ENCODE measurements at regions not wholly inside any gene's neighbourhood (a gene's known extent, or its start where the extent isn't known, plus 50 kb on each side); places are given as distances from the start of the nearest gene placed in this dataset.

GRCh38 chr12:31900271-31900670, 58.9 kb upstream of the RESF1 start:
- CTCF ChIA-PET: no interaction called here
- H3K27me3 Mint-ChIP-seq (ENCODE audit: low read depth): no peaks in the 10 kb centered on the region; the same call in 1 of the 2 replicates
- peaks cover 8% of the 10 kb centered on the region for H3K36me3 Mint-ChIP-seq
- POLR2A ChIA-PET: no interaction called here
- H3K4me1 Mint-ChIP-seq: peaks cover 31% of the 10 kb centered on the region
- H3K4me3 Mint-ChIP-seq: no peak overlapping the region
- no peak for ATAC-seq
- no peak for DNase-seq (ENCODE audit: low spot score)
- TF ChIP-seq ZNF219 (CRISPR knock-in tag; IDR thresholded peaks at IDR 0.05; ENCODE audit: borderline replicate concordance) (no peak), NR3C1 (CRISPR knock-in tag; conservative IDR thresholded peaks at IDR 0.05; ENCODE audit: low read depth) (no peak), ATF1 (CRISPR knock-in tag; IDR thresholded peaks at IDR 0.05) (no peak), NFYB (CRISPR knock-in tag; conservative IDR thresholded peaks at IDR 0.05; ENCODE audit: low read depth) (no peak)
- TF ChIP-seq, protein P1, sequence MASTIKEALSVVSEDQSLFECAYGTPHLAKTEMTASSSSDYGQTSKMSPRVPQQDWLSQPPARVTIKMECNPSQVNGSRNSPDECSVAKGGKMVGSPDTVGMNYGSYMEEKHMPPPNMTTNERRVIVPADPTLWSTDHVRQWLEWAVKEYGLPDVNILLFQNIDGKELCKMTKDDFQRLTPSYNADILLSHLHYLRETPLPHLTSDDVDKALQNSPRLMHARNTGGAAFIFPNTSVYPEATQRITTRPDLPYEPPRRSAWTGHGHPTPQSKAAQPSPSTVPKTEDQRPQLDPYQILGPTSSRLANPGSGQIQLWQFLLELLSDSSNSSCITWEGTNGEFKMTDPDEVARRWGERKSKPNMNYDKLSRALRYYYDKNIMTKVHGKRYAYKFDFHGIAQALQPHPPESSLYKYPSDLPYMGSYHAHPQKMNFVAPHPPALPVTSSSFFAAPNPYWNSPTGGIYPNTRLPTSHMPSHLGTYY (CRISPR knock-in tag; IDR thresholded peaks at IDR 0.05): no peak
- H3K9me3 Mint-ChIP-seq: peaks cover 10% of the 10 kb centered on the region
- H3K27ac Mint-ChIP-seq: no peak overlapping the region

GRCh38 chr12:31899109-31899508, 60.1 kb upstream of the RESF1 start:
- Mint-ChIP-seq H3K4me3 (no peak overlapping the region), H3K4me1 (peaks cover 31% of the 10 kb centered on the region), H3K27ac (no peak overlapping the region), H3K27me3 (ENCODE audit: low read depth) (peaks cover 3% of the 10 kb centered on the region; the same call in 1 of the 2 replicates), H3K36me3 (peaks cover 7% of the 10 kb centered on the region), H3K9me3 (peaks cover 8% of the 10 kb centered on the region)
- DNase-seq (ENCODE audit: low spot score) (no peak), ATAC-seq (no peak)
- ChIA-PET POLR2A (no interaction called here), CTCF (no interaction called here)
- TF ChIP-seq MYBL2 (CRISPR knock-in tag; IDR thresholded peaks at IDR 0.05) (no peak), ZNF232 (CRISPR knock-in tag; IDR thresholded peaks at IDR 0.05) (no peak), STAT6 (CRISPR knock-in tag; conservative IDR thresholded peaks at IDR 0.05; ENCODE audit: low read depth) (no peak), FOXJ3 (CRISPR knock-in tag; IDR thresholded peaks at IDR 0.05; ENCODE audit: borderline replicate concordance) (no peak), ZNF512 (CRISPR knock-in tag; IDR thresholded peaks at IDR 0.05; ENCODE audit: borderline replicate concordance) (no peak), RELA (CRISPR knock-in tag; IDR thresholded peaks at IDR 0.05; ENCODE audit: borderline replicate concordance) (no peak), KAT7 (CRISPR knock-in tag; IDR thresholded peaks at IDR 0.05; ENCODE audit: borderline replicate concordance) (no peak), E2F4 (CRISPR knock-in tag; IDR thresholded peaks at IDR 0.05; ENCODE audit: borderline replicate concordance, low read depth) (no peak), ZNF423 (CRISPR knock-in tag; IDR thresholded peaks at IDR 0.05) (no peak), ATF6 (CRISPR knock-in tag; IDR thresholded peaks at IDR 0.05) (no peak)
- TF ChIP-seq, protein P2, sequence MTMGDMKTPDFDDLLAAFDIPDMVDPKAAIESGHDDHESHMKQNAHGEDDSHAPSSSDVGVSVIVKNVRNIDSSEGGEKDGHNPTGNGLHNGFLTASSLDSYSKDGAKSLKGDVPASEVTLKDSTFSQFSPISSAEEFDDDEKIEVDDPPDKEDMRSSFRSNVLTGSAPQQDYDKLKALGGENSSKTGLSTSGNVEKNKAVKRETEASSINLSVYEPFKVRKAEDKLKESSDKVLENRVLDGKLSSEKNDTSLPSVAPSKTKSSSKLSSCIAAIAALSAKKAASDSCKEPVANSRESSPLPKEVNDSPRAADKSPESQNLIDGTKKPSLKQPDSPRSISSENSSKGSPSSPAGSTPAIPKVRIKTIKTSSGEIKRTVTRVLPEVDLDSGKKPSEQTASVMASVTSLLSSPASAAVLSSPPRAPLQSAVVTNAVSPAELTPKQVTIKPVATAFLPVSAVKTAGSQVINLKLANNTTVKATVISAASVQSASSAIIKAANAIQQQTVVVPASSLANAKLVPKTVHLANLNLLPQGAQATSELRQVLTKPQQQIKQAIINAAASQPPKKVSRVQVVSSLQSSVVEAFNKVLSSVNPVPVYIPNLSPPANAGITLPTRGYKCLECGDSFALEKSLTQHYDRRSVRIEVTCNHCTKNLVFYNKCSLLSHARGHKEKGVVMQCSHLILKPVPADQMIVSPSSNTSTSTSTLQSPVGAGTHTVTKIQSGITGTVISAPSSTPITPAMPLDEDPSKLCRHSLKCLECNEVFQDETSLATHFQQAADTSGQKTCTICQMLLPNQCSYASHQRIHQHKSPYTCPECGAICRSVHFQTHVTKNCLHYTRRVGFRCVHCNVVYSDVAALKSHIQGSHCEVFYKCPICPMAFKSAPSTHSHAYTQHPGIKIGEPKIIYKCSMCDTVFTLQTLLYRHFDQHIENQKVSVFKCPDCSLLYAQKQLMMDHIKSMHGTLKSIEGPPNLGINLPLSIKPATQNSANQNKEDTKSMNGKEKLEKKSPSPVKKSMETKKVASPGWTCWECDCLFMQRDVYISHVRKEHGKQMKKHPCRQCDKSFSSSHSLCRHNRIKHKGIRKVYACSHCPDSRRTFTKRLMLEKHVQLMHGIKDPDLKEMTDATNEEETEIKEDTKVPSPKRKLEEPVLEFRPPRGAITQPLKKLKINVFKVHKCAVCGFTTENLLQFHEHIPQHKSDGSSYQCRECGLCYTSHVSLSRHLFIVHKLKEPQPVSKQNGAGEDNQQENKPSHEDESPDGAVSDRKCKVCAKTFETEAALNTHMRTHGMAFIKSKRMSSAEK (CRISPR knock-in tag; IDR thresholded peaks at IDR 0.05; ENCODE audit: borderline replicate concordance): no peak
- TF ChIP-seq, protein P3, sequence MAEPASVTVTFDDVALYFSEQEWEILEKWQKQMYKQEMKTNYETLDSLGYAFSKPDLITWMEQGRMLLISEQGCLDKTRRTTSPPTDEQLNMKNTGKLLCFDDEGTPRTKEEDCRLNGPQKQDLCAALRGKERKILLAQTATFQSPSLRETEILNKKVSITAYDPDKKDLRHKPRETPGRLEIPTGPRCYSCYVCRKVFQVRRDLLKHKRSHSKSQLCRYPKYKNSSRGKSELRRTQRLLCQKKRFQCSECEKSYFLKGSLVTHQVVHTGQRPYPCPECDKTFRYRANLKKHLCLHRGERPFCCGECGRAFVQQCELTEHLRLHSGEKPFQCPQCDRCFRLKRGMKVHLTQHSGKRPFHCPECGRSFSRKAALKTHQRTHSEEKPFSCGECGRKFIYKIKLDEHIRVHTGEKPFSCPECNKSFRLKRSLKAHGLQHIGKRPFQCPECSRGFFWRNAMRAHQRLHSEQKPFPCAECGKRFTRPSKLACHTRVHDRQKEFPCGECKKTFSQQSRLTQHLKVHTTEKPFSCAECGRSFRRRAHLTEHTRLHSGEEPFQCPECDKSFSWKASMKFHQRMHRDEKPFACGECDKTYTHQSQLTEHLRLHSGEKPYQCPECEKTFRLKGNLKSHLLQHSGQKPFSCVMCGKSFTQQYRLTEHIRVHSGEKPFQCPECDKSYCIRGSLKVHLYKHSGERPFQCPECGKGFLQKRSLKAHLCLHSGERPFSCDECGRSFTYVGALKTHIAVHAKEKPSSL (CRISPR knock-in tag; conservative IDR thresholded peaks at IDR 0.05): no peak
- TF ChIP-seq, protein P4, sequence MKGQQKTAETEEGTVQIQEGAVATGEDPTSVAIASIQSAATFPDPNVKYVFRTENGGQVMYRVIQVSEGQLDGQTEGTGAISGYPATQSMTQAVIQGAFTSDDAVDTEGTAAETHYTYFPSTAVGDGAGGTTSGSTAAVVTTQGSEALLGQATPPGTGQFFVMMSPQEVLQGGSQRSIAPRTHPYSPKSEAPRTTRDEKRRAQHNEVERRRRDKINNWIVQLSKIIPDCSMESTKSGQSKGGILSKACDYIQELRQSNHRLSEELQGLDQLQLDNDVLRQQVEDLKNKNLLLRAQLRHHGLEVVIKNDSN (CRISPR knock-in tag; IDR thresholded peaks at IDR 0.05): no peak

Measured in WTC11 (cell line).